ENCODE measurements at regions not wholly inside any gene's neighbourhood (a gene's known extent, or its start where the extent isn't known, plus 50 kb on each side); places are given as distances from the start of the nearest gene placed in this dataset.

- Histone ChIP-seq H3K4me3 (no peak overlapping the region), H3K9me3 (ENCODE audit: low read depth) (no peaks in the 10 kb centered on the region), H3K27me3 (no peaks in the 10 kb centered on the region), H3F3A (ENCODE audit: low read depth) (no peaks in the 10 kb centered on the region), H3K79me2 (ENCODE audit: low read depth) (no peaks in the 10 kb centered on the region), H4K20me1 (ENCODE audit: low read depth) (no peaks in the 10 kb centered on the region), H3K4me2 (no peak overlapping the region), H3K36me3 (no peaks in the 10 kb centered on the region), H3K9ac (no peak overlapping the region), H2AFZ (replicated peaks) (no peak overlapping the region), H3K27ac (no peak overlapping the region), H3K4me1 (peaks cover 11% of the 10 kb centered on the region)
- Mint-ChIP-seq H3K27me3 (ENCODE audit: insufficient read depth, low read depth) (peaks cover 4% of the 10 kb centered on the region), H3K9me3 (peaks cover 2% of the 10 kb centered on the region), H3K4me3 (no peak overlapping the region), H3K27ac (no peak overlapping the region), H3K4me1 (peaks cover 4% of the 10 kb centered on the region), H3K36me3 (no peaks in the 10 kb centered on the region)
- no peak for DNase-seq (ENCODE audit: low spot score)
- TF ChIP-seq CTCF (IDR thresholded peaks at IDR 0.05) (no peak), EZH2 (IDR thresholded peaks at IDR 0.05) (no peak), EZH2phosphoT487 (IDR thresholded peaks at IDR 0.05) (no peak)
These were observed 73.6 kb upstream of the PIK3CG start for GRCh38 chr7:106791526-106791925.

- H3K79me2 ChIP-seq (ENCODE audit: low read depth): no peaks in the 10 kb centered on the region
- Mint-ChIP-seq H3K9me3 (peaks cover 8% of the 10 kb centered on the region), H3K4me3 (no peak overlapping the region), H3K36me3 (no peaks in the 10 kb centered on the region), H3K27me3 (ENCODE audit: insufficient read depth, low read depth) (peaks cover 4% of the 10 kb centered on the region), H3K4me1 (peaks cover 4% of the 10 kb centered on the region), H3K27ac (no peak overlapping the region)
- no peak overlapping the region for H3K9ac ChIP-seq
- no peak for DNase-seq (ENCODE audit: low spot score)
- peaks cover under 1% of the 10 kb centered on the region for H3K9me3 ChIP-seq (ENCODE audit: low read depth)
- no peak overlapping the region for H3K27ac ChIP-seq
- H3K4me1 ChIP-seq: peaks cover 6% of the 10 kb centered on the region
- TF ChIP-seq EZH2 (IDR thresholded peaks at IDR 0.05): no peak
- TF ChIP-seq EZH2phosphoT487 (IDR thresholded peaks at IDR 0.05): no peak
- no peak for TF ChIP-seq CTCF (IDR thresholded peaks at IDR 0.05)
- no peak overlapping the region for H3K4me2 ChIP-seq
- no peaks in the 10 kb centered on the region for H4K20me1 ChIP-seq (ENCODE audit: low read depth)
- no peaks in the 10 kb centered on the region for H3K36me3 ChIP-seq
- no peak overlapping the region for H3K4me3 ChIP-seq
- no peak overlapping the region for H2AFZ ChIP-seq (replicated peaks)
- no peaks in the 10 kb centered on the region for H3F3A ChIP-seq (ENCODE audit: low read depth)
- no peaks in the 10 kb centered on the region for H3K27me3 ChIP-seq
These were observed 72.7 kb upstream of the PIK3CG start for GRCh38 chr7:106792233-106792926.

GRCh38 chr7:106793015-106793975, 71.8 kb upstream of the PIK3CG start:
- Mint-ChIP-seq H3K27ac (no peak overlapping the region), H3K4me3 (no peak overlapping the region), H3K9me3 (peaks cover 11% of the 10 kb centered on the region), H3K36me3 (no peaks in the 10 kb centered on the region), H3K27me3 (ENCODE audit: insufficient read depth, low read depth) (peaks cover 4% of the 10 kb centered on the region), H3K4me1 (no peaks in the 10 kb centered on the region)
- Histone ChIP-seq H3K4me1 (no peaks in the 10 kb centered on the region), H3K36me3 (no peaks in the 10 kb centered on the region), H2AFZ (replicated peaks) (no peak overlapping the region), H3K4me3 (no peak overlapping the region), H3K79me2 (ENCODE audit: low read depth) (no peaks in the 10 kb centered on the region), H4K20me1 (ENCODE audit: low read depth) (no peaks in the 10 kb centered on the region), H3K4me2 (no peak overlapping the region), H3K9ac (no peak overlapping the region), H3K27me3 (no peaks in the 10 kb centered on the region), H3K27ac (no peak overlapping the region), H3K9me3 (ENCODE audit: low read depth) (peaks cover 9% of the 10 kb centered on the region), H3F3A (ENCODE audit: low read depth) (no peaks in the 10 kb centered on the region)
- TF ChIP-seq CTCF (IDR thresholded peaks at IDR 0.05): peak; percentile 84
- TF ChIP-seq EZH2phosphoT487 (IDR thresholded peaks at IDR 0.05): no peak
- DNase-seq (ENCODE audit: low spot score): peak; percentile 46
